Testis (tissue), 2 donors: ENCODE measurements at regions not wholly inside any gene's neighbourhood (a gene's known extent, or its start where the extent isn't known, plus 50 kb on each side); places are given as distances from the start of the nearest gene placed in this dataset.

Source experiments
- DNase-seq: peaks from one replicate; pipeline ENCODE4 v3.0.0-alpha.2; 2019
- H3K27ac ChIP-seq, 2 donors: fragments of 200-600 bp; sonication (generic); one replicate each; pipeline ENCODE4 v1.5.1; 2019
- H3K27me3 ChIP-seq: fragments of 200-600 bp; sonication (generic); one replicate; pipeline ENCODE4 v1.5.1; 2019
- H3K36me3 ChIP-seq: fragments of 200-600 bp; sonication (generic); one replicate; pipeline ENCODE4 v1.5.1; 2017; ENCODE audit warnings: low read depth; ENCODE audit errors: missing control alignments
- H3K4me1 ChIP-seq: fragments of 200-600 bp; sonication (generic); one replicate; pipeline ENCODE4 v1.5.1; 2019
- H3K4me3 ChIP-seq, 2 donors: fragments of 200-600 bp; sonication (generic); one replicate each; pipeline ENCODE4 v1.5.1; 2017 to 2019
- H3K9me3 ChIP-seq: fragments of 200-600 bp; sonication (generic); one replicate; pipeline ENCODE4 v1.5.1; 2017
- POLR2A ChIP-seq: fragments of 450-650 bp; IDR thresholded peaks from one replicate; pipeline ENCODE4 v1.6.1; 2017; ENCODE audit warnings: antibody characterized with exemption, mild to moderate bottlenecking, moderate library complexity
- WGBS, 2 donors: methylation state at CpG; one replicate each; pipeline ENCODE4 v1.1.5; 2018; 5-methylcytosine and 5-hydroxymethylcytosine counted together
- intact Hi-C: fragments of 100-400 bp; cut with DNase I; formaldehyde crosslinking; loops from one replicate; pipeline ENCODE4 v1.15.1; 2023; ENCODE audit warnings: low total_unique reads
- TF ChIP-seq, protein P1 (sequence below), 3 experiments: fragments of 450-650 bp in 2 of 3; fragments of 200-600 bp in 1 of 3; sonication (generic) in 1 of 3; IDR thresholded peaks; one replicate each; pipeline ENCODE4 v1.5.1; 2016 to 2019; ENCODE audit warnings: antibody characterized with exemption in 3 of 3, mild to moderate bottlenecking in 2 of 3, moderate library complexity in 1 of 3

DNA sequence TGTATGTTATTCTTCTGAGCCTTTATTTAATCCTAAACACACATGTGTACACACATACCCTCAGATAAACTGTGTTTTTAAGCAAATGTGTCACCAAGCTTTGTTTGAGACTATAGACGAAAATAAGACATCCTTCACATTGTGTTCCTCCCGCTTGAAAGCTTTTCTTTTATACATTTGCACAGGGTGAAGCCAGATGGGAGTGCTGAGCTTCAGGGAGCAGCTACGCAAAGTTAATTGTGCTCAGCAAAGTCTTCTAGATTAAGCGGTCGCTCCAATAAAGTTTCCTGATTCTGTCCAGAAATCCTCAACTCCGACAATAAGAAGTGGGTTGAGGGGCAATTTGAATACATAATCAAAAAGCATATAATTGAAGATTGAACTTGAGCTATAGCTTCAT lies 117.2 kb upstream of the ARGLU1 start:
- WGBS, 2 donors = 90 to 94% methylated on average over 6 of the region's 6 CpGs
- no peak for DNase-seq
- Histone ChIP-seq H3K27ac (no peak overlapping the region), H3K4me1 (peaks cover 3% of the 10 kb centered on the region), H3K9me3 (no peaks in the 10 kb centered on the region), H3K27me3 (no peaks in the 10 kb centered on the region), H3K4me3 (no peak overlapping the region), H3K36me3 (no peaks in the 10 kb centered on the region)
- TF ChIP-seq POLR2A = no peak
- TF ChIP-seq, protein P1, sequence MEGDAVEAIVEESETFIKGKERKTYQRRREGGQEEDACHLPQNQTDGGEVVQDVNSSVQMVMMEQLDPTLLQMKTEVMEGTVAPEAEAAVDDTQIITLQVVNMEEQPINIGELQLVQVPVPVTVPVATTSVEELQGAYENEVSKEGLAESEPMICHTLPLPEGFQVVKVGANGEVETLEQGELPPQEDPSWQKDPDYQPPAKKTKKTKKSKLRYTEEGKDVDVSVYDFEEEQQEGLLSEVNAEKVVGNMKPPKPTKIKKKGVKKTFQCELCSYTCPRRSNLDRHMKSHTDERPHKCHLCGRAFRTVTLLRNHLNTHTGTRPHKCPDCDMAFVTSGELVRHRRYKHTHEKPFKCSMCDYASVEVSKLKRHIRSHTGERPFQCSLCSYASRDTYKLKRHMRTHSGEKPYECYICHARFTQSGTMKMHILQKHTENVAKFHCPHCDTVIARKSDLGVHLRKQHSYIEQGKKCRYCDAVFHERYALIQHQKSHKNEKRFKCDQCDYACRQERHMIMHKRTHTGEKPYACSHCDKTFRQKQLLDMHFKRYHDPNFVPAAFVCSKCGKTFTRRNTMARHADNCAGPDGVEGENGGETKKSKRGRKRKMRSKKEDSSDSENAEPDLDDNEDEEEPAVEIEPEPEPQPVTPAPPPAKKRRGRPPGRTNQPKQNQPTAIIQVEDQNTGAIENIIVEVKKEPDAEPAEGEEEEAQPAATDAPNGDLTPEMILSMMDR (IDR thresholded peaks at IDR 0.05) = no peak
- intact Hi-C loops = no loop called here

DNA sequence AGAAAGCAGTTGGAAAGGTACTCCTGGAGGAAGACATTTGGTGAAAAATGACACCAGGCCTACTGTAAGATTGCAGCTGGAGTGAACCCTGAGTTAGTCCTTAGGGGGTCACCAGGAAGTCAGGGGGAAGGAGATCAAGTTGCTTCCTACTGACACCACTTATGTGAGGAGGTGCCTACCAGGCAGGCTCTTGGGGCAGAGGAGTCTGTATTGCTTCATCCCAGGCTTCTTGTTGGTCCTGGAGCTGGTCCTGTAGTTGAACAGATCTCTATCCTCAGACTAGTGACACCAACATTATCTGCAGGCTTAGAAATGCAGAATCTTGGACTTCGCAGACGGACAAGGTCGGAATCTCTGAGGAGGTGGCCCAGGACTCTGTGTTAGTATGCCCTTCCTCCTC lies 116.0 kb upstream of the ARGLU1 start:
- no peak overlapping the region for H3K4me3 ChIP-seq
- H3K36me3 ChIP-seq = no peaks in the 10 kb centered on the region
- peaks cover 3% of the 10 kb centered on the region for H3K4me1 ChIP-seq
- DNase-seq = no peak
- H3K27me3 ChIP-seq = no peaks in the 10 kb centered on the region
- no peak overlapping the region for H3K27ac ChIP-seq
- intact Hi-C loops = no loop called here
- H3K9me3 ChIP-seq = no peaks in the 10 kb centered on the region
- WGBS, 2 donors = 86 to 88% methylated on average over 3 of the region's 3 CpGs
- no peak for TF ChIP-seq POLR2A

DNA sequence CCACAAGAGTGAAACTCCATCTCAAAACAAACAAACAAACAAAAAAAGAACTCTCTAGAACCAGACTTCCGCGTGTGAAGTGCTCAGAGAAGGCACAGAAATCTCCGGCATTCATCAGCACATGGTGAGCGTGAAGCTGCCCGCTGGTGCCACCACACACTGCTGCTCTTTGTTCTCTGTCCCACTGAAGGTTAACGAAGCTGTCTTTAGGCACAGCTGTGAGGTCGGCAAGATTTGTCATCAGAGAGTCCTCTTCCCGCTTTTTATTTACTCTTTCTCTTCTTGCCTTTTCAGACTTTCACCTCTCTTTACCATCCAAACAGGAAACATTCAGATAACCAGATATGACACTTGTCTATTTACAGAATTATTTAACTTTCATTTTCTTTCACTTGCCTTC lies 115.2 kb upstream of the ARGLU1 start:
- no peak overlapping the region for H3K27ac ChIP-seq
- H3K27me3 ChIP-seq = no peaks in the 10 kb centered on the region
- H3K36me3 ChIP-seq = no peaks in the 10 kb centered on the region
- TF ChIP-seq POLR2A = no peak
- TF ChIP-seq, protein P1 (IDR thresholded peaks at IDR 0.05) = no peak
- no peak overlapping the region for H3K4me3 ChIP-seq
- no peak for DNase-seq
- WGBS, 2 donors = 78 to 90% methylated on average over 8 of the region's 8 CpGs
- no peaks in the 10 kb centered on the region for H3K9me3 ChIP-seq
- peaks cover 3% of the 10 kb centered on the region for H3K4me1 ChIP-seq
- intact Hi-C loops = no loop called here

DNA sequence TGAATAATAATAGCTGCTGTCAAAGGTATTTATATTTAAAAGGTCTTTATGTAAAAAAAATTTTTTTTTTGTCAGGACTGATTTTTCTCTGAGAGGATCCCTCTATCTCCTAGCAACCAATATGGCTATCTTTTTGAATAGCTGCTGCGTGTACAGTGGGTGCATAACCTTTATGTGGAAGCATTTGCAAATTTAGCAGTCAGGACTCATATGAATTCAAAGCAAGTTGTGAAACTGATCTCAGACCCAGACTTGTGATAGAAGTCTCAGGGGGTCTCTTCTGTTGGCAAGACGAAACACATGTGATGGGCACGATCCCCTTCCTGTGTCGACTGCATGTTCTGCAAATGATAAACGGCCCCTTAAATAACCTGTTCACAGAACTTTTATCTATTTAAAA lies 114.1 kb upstream of the ARGLU1 start:
- intact Hi-C loops = no loop called here
- TF ChIP-seq, protein P1 (IDR thresholded peaks at IDR 0.05) = no peak
- TF ChIP-seq POLR2A = no peak
- no peaks in the 10 kb centered on the region for H3K27me3 ChIP-seq
- H3K4me1 ChIP-seq = peaks cover 3% of the 10 kb centered on the region
- H3K27ac ChIP-seq = no peak overlapping the region
- DNase-seq = no peak
- 65 to 71% methylated on average over 5 of the region's 5 CpGs for WGBS, 2 donors
- H3K9me3 ChIP-seq = no peaks in the 10 kb centered on the region
- no peak overlapping the region for H3K4me3 ChIP-seq
- H3K36me3 ChIP-seq = no peaks in the 10 kb centered on the region

DNA sequence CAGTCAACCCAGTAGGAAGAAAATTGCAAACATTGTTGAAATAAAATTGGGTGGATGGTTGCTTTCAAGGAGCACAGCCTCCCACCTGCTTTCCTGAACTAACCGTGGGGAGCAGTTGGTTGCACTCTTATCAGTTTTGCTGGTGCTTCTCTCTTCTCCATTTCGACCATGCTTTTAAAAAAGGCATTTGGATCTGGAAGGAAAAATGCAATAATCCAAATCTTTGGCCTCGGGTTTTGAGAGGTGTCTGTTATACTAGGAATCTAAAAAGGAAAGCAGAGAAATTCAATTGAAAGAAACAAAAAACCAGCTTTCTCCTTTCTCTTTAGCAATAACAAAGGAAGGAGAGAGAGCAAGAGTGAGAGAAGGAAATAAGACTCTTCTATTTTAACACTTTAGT lies 113.6 kb upstream of the ARGLU1 start:
- intact Hi-C loops = no loop called here
- H3K4me3 ChIP-seq = no peak overlapping the region
- no peaks in the 10 kb centered on the region for H3K27me3 ChIP-seq
- no peak overlapping the region for H3K27ac ChIP-seq
- TF ChIP-seq POLR2A = no peak
- TF ChIP-seq, protein P1 (IDR thresholded peaks at IDR 0.05) = no peak
- 27 to 39% methylated on average over 3 of the region's 3 CpGs for WGBS, 2 donors
- no peak for DNase-seq
- no peaks in the 10 kb centered on the region for H3K36me3 ChIP-seq
- peaks cover 3% of the 10 kb centered on the region for H3K4me1 ChIP-seq
- no peaks in the 10 kb centered on the region for H3K9me3 ChIP-seq
